Prostate gland (tissue), 2 donors: ENCODE measurements at regions not wholly inside any gene's neighbourhood (a gene's known extent, or its start where the extent isn't known, plus 50 kb on each side); places are given as distances from the start of the nearest gene placed in this dataset.

Experiments
- CTCF ChIP-seq, 4 experiments: fragments of 200-600 bp in 2 of 4; fragments of 450-650 bp in 2 of 4; sonication (generic) in 2 of 4; IDR thresholded peaks; 1 replicate in 3 of 4; 2 replicates in 1 of 4; pipeline ENCODE4 v1.5.1; 2016 to 2019; ENCODE audit warnings: antibody characterized with exemption in 4 of 4, mild to moderate bottlenecking in 2 of 4, moderate library complexity in 2 of 4
- POLR2A ChIP-seq: fragments of 450-650 bp; IDR thresholded peaks from one replicate; pipeline ENCODE4 v1.6.1; 2016; ENCODE audit warnings: antibody characterized with exemption, mild to moderate bottlenecking

- no peak for TF ChIP-seq POLR2A
- TF ChIP-seq CTCF (IDR thresholded peaks at IDR 0.05), result no peak
Measured at GRCh38 chr13:85379991-85380390, 419.2 kb downstream of the SLITRK6 start.
